Activated CD8-positive, alpha-beta memory T cell treated with anti-CD3 and anti-CD28 coated beads for 36 hours (primary cell): ENCODE measurements at regions not wholly inside any gene's neighbourhood (a gene's known extent, or its start where the extent isn't known, plus 50 kb on each side); places are given as distances from the start of the nearest gene placed in this dataset.

Experiments
- CTCF ChIA-PET: fragments of 350-600 bp; sonication (Branson Sonifier 250); formaldehyde crosslinking; loops from one replicate; lab custom pipeline; 2021; ENCODE audit warnings: antibody characterized with exemption; lab: Charles Lee
- POLR2A ChIA-PET: fragments of 350-600 bp; sonication (Branson Sonifier 250); formaldehyde crosslinking; loops from one replicate; lab custom pipeline; 2021; ENCODE audit warnings: antibody characterized with exemption; lab: Charles Lee

DNA sequence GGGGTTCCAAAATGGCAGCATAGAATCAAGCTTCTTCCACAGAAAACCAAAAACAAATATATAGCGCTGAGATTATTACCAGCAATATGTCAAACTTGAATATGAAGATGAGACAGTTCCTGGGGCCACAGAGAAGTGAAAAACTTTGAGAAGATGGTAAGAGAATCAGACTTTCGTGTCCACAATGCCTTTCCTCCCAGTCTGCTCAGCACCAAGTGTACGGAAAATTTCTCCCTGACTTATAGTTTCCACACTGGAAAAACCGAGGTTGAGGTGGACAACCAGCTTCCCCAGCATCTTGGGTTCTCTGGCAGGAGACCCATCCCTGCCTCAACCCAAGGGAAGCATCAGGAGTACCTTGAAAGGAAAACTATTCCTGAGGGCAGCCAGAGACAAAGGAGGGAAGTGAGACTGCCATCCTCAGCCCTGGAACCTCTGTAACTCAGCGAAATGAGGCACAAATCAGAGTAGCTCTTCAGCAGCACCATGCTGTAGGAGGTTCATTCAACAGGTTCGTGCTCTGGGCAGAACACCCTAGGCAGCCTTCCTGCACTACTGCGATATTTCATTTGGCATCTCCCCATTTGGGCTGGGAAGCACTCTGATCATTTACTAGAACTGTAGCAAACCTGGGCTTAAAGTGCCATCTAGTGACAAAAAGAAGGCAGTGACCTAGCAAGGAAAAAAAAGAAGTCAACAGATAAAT, 52.4 kb upstream of the CAPRIN2 start:
- POLR2A ChIA-PET = no interaction called here
- CTCF ChIA-PET = interaction anchor here (0.6 to 3.2 kb wide), 9 partner anchors 11 to 111 kb away, joined by 3 to 10 read pairs (median 4); partner anchors contain the start of gene IPO8

DNA sequence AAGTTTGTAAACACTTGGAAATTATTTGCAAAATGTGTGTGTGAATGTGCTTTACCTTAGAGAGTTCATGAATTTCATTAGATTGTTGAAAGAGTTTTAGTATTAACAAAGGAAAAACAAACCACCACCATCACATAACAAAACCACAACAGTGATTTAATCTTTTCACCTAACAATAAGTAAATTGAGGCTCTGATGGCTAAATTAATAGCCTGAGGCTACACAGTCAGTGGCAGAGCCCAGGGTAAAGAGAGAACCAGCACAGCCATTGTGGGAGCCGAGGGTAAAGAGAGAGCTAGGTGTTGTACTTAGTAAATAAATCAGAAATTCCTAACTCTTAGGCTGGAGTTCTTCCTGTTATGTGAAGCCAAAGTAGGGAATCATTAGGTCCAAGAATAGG, 51.2 kb upstream of the CAPRIN2 start:
- POLR2A ChIA-PET = interaction anchor here (0.5 kb wide), 1 partner anchor 137 kb away, joined by 3 read pairs; no protein-coding TSS in a partner anchor
- CTCF ChIA-PET = interaction anchor here (0.7 to 3.2 kb wide), 3 partner anchors 10 to 272 kb away, joined by 4 to 10 read pairs (median 4); no protein-coding TSS in a partner anchor
